H9 (cell line): ENCODE measurements at regions not wholly inside any gene's neighbourhood (a gene's known extent, or its start where the extent isn't known, plus 50 kb on each side); places are given as distances from the start of the nearest gene placed in this dataset.

Source experiments
- DNase-seq: peaks from one replicate; pipeline ENCODE4 v3.0.0-alpha.2; 2017
- H2AFZ ChIP-seq: one replicate; pipeline ENCODE4 v1.6.1; 2013; ENCODE audit warnings: mild to moderate bottlenecking, low read length, control low read depth, moderate library complexity
- H2AK5ac ChIP-seq: 2 replicates; pipeline ENCODE4 v1.6.1; 2013; ENCODE audit warnings: low read length, control low read depth, mixed read lengths; ENCODE audit not compliant: insufficient read length
- H2BK120ac ChIP-seq: one replicate; pipeline ENCODE4 v1.6.1; 2013; ENCODE audit warnings: low read depth, mild to moderate bottlenecking, low read length, control low read depth, inconsistent platforms; ENCODE audit not compliant: poor library complexity, severe bottlenecking
- H2BK12ac ChIP-seq: 2 replicates; pipeline ENCODE4 v1.6.1; 2013; ENCODE audit warnings: low read length, control low read depth, mixed read lengths, low read depth; ENCODE audit not compliant: insufficient read length
- H2BK15ac ChIP-seq: 2 replicates; pipeline ENCODE4 v1.6.1; 2013; ENCODE audit warnings: low read depth, low read length, control low read depth
- H2BK20ac ChIP-seq: one replicate; pipeline ENCODE4 v1.6.1; 2013; ENCODE audit warnings: low read depth, mild to moderate bottlenecking, low read length, control low read depth, inconsistent platforms; ENCODE audit not compliant: poor library complexity, severe bottlenecking
- H2BK5ac ChIP-seq: 2 replicates; pipeline ENCODE4 v1.6.1; 2013; ENCODE audit warnings: low read length, control low read depth, mixed read lengths; ENCODE audit not compliant: insufficient read length
- H3K14ac ChIP-seq: 2 replicates; pipeline ENCODE4 v1.6.1; 2013; ENCODE audit warnings: low read length, control low read depth; ENCODE audit not compliant: insufficient read depth
- H3K18ac ChIP-seq: 2 replicates; pipeline ENCODE4 v1.6.1; 2013; ENCODE audit warnings: low read depth, mild to moderate bottlenecking, mixed read lengths, low read length, control low read depth; ENCODE audit not compliant: insufficient read length
- H3K23ac ChIP-seq: 2 replicates; pipeline ENCODE4 v1.6.1; 2013; ENCODE audit warnings: low read length, control low read depth, mixed read lengths, low read depth; ENCODE audit not compliant: insufficient read length
- H3K23me2 ChIP-seq: 2 replicates; pipeline ENCODE4 v1.6.1; 2013; ENCODE audit warnings: low read depth, mild to moderate bottlenecking, mixed read lengths, low read length, control low read depth; ENCODE audit not compliant: insufficient read length, poor library complexity, severe bottlenecking
- H3K27ac ChIP-seq: 2 replicates; pipeline ENCODE4 v1.5.1; 2013; ENCODE audit warnings: low read length, control low read depth, mixed read lengths, low read depth; ENCODE audit not compliant: insufficient read length
- H3K27me3 ChIP-seq: 2 replicates; pipeline ENCODE4 v1.6.1; 2013; ENCODE audit warnings: low read length, control low read depth, inconsistent platforms; ENCODE audit not compliant: insufficient read depth
- H3K4ac ChIP-seq: 2 replicates; pipeline ENCODE4 v1.6.1; 2013; ENCODE audit warnings: low read depth, mild to moderate bottlenecking, control low read depth, inconsistent platforms, low read length, moderate library complexity
- H3K4me1 ChIP-seq: 2 replicates; pipeline ENCODE4 v1.6.1; 2013; ENCODE audit warnings: low read length, control low read depth, inconsistent platforms; ENCODE audit not compliant: insufficient read depth
- H3K4me2 ChIP-seq: 2 replicates; pipeline ENCODE4 v1.6.1; 2013; ENCODE audit warnings: low read length, control low read depth, mixed read lengths; ENCODE audit not compliant: insufficient read length, insufficient read depth
- H3K56ac ChIP-seq: 2 replicates; pipeline ENCODE4 v1.6.1; 2013; ENCODE audit warnings: low read depth, mild to moderate bottlenecking, mixed read lengths, low read length, control low read depth; ENCODE audit not compliant: insufficient read length
- H3K79me1 ChIP-seq: 2 replicates; pipeline ENCODE4 v1.6.1; 2013; ENCODE audit warnings: low read depth, mild to moderate bottlenecking, moderate library complexity, low read length, control low read depth, inconsistent platforms; ENCODE audit not compliant: insufficient read depth, poor library complexity, severe bottlenecking
- H3K79me2 ChIP-seq: 2 replicates; pipeline ENCODE4 v1.6.1; 2013; ENCODE audit warnings: low read length, control low read depth, inconsistent platforms; ENCODE audit not compliant: insufficient read depth
- H3K9ac ChIP-seq: 2 replicates; pipeline ENCODE4 v1.6.1; 2013; ENCODE audit warnings: low read length, control low read depth, mixed read lengths; ENCODE audit not compliant: insufficient read length; ENCODE audit errors: extremely low read depth
- H3K9me3 ChIP-seq: one replicate; pipeline ENCODE4 v1.6.1; 2013; ENCODE audit warnings: low read depth, low read length, inconsistent platforms; ENCODE audit not compliant: control insufficient read depth
- H3T11ph ChIP-seq: one replicate; pipeline ENCODE4 v1.6.1; 2013; ENCODE audit warnings: mild to moderate bottlenecking, low read length, control low read depth, inconsistent platforms
- H4K20me1 ChIP-seq: one replicate; pipeline ENCODE4 v1.6.1; 2013; ENCODE audit not compliant: control insufficient read depth, insufficient read length, insufficient read depth
- H4K5ac ChIP-seq: 2 replicates; pipeline ENCODE4 v1.6.1; 2013; ENCODE audit warnings: low read depth, mild to moderate bottlenecking, mixed read lengths, low read length, control low read depth; ENCODE audit not compliant: insufficient read length
- H4K8ac ChIP-seq: replicated peaks from 2 replicates; pipeline ENCODE4 v1.6.1; 2013; ENCODE audit warnings: low read length, control low read depth, mixed read lengths, low read depth; ENCODE audit not compliant: insufficient read length
- H4K91ac ChIP-seq: 2 replicates; pipeline ENCODE4 v1.6.1; 2013; ENCODE audit warnings: low read depth, mild to moderate bottlenecking, moderate library complexity, mixed read lengths, low read length, control low read depth; ENCODE audit not compliant: insufficient read length
- H3K27ac Mint-ChIP-seq, 3 experiments: 2 replicates in 2 of 3; 3 replicates in 1 of 3; pipeline ENCODE4 v1.8.0; 2020 to 2021; ENCODE audit warnings: mixed read lengths in 3 of 3, mild to moderate bottlenecking in 1 of 3, moderate library complexity in 1 of 3
- H3K27me3 Mint-ChIP-seq: 2 replicates; pipeline ENCODE4 v1.8.0; 2021; ENCODE audit warnings: low read depth, mild to moderate bottlenecking, moderate library complexity, mixed read lengths
- H3K36me3 Mint-ChIP-seq, 3 experiments: 2 replicates in 2 of 3; 3 replicates in 1 of 3; pipeline ENCODE4 v1.8.0; 2020 to 2021; ENCODE audit warnings: low read depth in 3 of 3, mixed read lengths in 3 of 3; ENCODE audit not compliant: insufficient read depth in 1 of 3
- H3K4me1 Mint-ChIP-seq, 2 experiments: 2 replicates each; pipeline ENCODE4 v1.8.0; 2020; ENCODE audit warnings: mixed read lengths in 2 of 2
- H3K4me3 Mint-ChIP-seq, 2 experiments: 2 replicates in 1 of 2; 3 replicates in 1 of 2; pipeline ENCODE4 v1.8.0; 2020 to 2021; ENCODE audit warnings: mild to moderate bottlenecking in 2 of 2, mixed read lengths in 2 of 2, moderate library complexity in 1 of 2
- H3K9me3 Mint-ChIP-seq, 2 experiments: 2 replicates in 1 of 2; 3 replicates in 1 of 2; pipeline ENCODE4 v1.8.0; 2020; ENCODE audit warnings: mild to moderate bottlenecking in 2 of 2, mixed read lengths in 2 of 2, moderate library complexity in 1 of 2
- WGBS: extraction: QIAGEN DNeasy Blood & Tissue Kit; methylation state at CpG from one replicate; pipeline ENCODE4 v1.1.7; 2013; ENCODE audit warnings: missing lambda C conversion rate, low lambda C conversion rate, mixed read lengths; ENCODE audit not compliant: insufficient read length; ENCODE audit errors: extremely low coverage; 5-methylcytosine and 5-hydroxymethylcytosine counted together
- TF ChIP-seq, protein P1 (sequence below): fragments of 200-600 bp; sonication (generic); conservative IDR thresholded peaks from 3 replicates; pipeline ENCODE4 v1.8.0; 2021; ENCODE audit warnings: antibody characterized with exemption, mild to moderate bottlenecking

DNA sequence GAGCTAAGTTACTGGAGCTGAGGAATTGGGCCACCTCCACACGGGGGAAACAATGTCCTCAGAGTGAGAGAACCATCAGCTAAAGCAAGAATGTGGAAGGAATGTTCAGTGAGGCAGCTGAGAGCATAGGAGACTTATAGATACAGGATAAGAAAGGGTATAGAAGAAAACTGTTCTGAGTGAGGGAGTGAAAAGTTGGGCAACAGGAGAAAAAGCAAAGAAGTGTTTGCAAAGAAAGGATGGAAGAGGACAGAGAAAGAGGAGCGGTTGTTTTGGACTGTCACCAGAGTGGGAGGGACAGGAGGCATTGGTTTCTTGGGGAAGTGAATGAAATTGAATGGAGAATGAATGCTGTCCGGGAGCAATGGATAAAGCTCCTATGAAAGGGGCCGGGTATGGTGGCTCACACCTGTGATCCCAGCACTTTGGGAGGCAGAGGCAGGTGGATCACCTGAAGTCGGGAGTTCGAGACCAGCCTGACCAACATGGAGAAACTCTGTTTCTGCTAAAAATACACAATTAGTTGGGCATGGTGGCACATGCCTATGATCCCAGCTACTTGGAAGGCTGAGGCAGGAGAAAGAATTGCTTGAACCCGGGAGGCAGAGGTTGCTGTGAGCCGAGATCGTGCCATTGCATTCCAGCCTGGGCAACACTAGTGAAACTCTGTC lies 296.5 kb downstream of the ADGB start:
- WGBS = no CpG with 5 or more reads among the region's 9 CpGs
- Histone ChIP-seq H2AFZ (no peak overlapping the region), H4K20me1 (no peaks in the 10 kb centered on the region), H2BK15ac (no peak overlapping the region), H2BK20ac (no peak overlapping the region), H3K4ac (no peak overlapping the region), H3K14ac (no peak overlapping the region), H3K9me3 (no peaks in the 10 kb centered on the region), H3T11ph (no peak overlapping the region), H3K23me2 (no peaks in the 10 kb centered on the region), H4K8ac (no peak overlapping the region), H3K27me3 (no peaks in the 10 kb centered on the region), H3K79me1 (no peaks in the 10 kb centered on the region), H2AK5ac (no peak overlapping the region), H3K56ac (no peak overlapping the region), H4K5ac (no peak overlapping the region), H3K27ac (no peak overlapping the region), H3K4me1 (no peaks in the 10 kb centered on the region), H3K23ac (no peak overlapping the region), H4K91ac (no peak overlapping the region), H2BK5ac (no peak overlapping the region), H2BK12ac (no peak overlapping the region), H3K9ac (no peak overlapping the region), H2BK120ac (no peak overlapping the region), H3K4me2 (no peak overlapping the region), H3K18ac (no peak overlapping the region), H3K79me2 (no peaks in the 10 kb centered on the region)
- H3K36me3 Mint-ChIP-seq = no peaks in the 10 kb centered on the region
- H3K9me3 Mint-ChIP-seq = no peaks in the 10 kb centered on the region
- no peak overlapping the region for H3K4me3 Mint-ChIP-seq
- H3K4me1 Mint-ChIP-seq = peaks cover 0 to 4% of the 10 kb centered on the region in 2 experiments; a peak in 1 of 4 replicates
- TF ChIP-seq, protein P1, sequence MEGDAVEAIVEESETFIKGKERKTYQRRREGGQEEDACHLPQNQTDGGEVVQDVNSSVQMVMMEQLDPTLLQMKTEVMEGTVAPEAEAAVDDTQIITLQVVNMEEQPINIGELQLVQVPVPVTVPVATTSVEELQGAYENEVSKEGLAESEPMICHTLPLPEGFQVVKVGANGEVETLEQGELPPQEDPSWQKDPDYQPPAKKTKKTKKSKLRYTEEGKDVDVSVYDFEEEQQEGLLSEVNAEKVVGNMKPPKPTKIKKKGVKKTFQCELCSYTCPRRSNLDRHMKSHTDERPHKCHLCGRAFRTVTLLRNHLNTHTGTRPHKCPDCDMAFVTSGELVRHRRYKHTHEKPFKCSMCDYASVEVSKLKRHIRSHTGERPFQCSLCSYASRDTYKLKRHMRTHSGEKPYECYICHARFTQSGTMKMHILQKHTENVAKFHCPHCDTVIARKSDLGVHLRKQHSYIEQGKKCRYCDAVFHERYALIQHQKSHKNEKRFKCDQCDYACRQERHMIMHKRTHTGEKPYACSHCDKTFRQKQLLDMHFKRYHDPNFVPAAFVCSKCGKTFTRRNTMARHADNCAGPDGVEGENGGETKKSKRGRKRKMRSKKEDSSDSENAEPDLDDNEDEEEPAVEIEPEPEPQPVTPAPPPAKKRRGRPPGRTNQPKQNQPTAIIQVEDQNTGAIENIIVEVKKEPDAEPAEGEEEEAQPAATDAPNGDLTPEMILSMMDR = no peak
- H3K27ac Mint-ChIP-seq = peak overlapping the region in 1 of 3 experiments; percentile 35; a peak in 1 of 7 replicates
- no peak for DNase-seq
- no peaks in the 10 kb centered on the region; the same call in 1 of the 2 replicates for H3K27me3 Mint-ChIP-seq
